CD8-positive, alpha-beta memory T cell (primary cell): ENCODE measurements at regions not wholly inside any gene's neighbourhood (a gene's known extent, or its start where the extent isn't known, plus 50 kb on each side); places are given as distances from the start of the nearest gene placed in this dataset.
"Not testable (repeated sequence)": the region's sequence is repeated elsewhere in the genome, so short reads cannot be mapped to it uniquely, and the experiment has no call there.

Source experiments
- CTCF ChIA-PET: fragments of 350-600 bp; sonication (Branson Sonifier 250); formaldehyde crosslinking; loops from one replicate; lab custom pipeline; 2021; ENCODE audit warnings: antibody characterized with exemption; lab: Charles Lee
- POLR2A ChIA-PET: fragments of 350-600 bp; sonication (Branson Sonifier 250); formaldehyde crosslinking; loops from one replicate; lab custom pipeline; 2021; ENCODE audit warnings: antibody characterized with exemption; lab: Charles Lee
- DNase-seq, 5 donors: peaks; one replicate each; pipeline versions ENCODE4 v3.0.0 to v3.0.0-alpha.2; 2020 to 2022; ENCODE audit warnings: mixed read lengths in 1 of 5
- H3K27ac ChIP-seq: one replicate; pipeline ENCODE4 v1.7.0; 2013; ENCODE audit warnings: low read depth, mild to moderate bottlenecking, low read length, moderate library complexity
- H3K27me3 ChIP-seq: 2 replicates; pipeline ENCODE4 v1.7.0; 2013; ENCODE audit warnings: low read length, mild to moderate bottlenecking; ENCODE audit not compliant: insufficient read depth, poor library complexity, severe bottlenecking
- H3K36me3 ChIP-seq: 2 replicates; pipeline ENCODE4 v1.7.0; 2013; ENCODE audit warnings: mild to moderate bottlenecking, low read length, moderate library complexity; ENCODE audit not compliant: insufficient read depth
- H3K4me1 ChIP-seq: 2 replicates; pipeline ENCODE4 v1.7.0; 2013; ENCODE audit warnings: mild to moderate bottlenecking, low read length, moderate library complexity; ENCODE audit not compliant: insufficient read depth
- H3K4me3 ChIP-seq: 2 replicates; pipeline ENCODE4 v1.7.0; 2013; ENCODE audit warnings: mild to moderate bottlenecking, low read length
- H3K9me3 ChIP-seq: 2 replicates; pipeline ENCODE4 v1.7.0; 2013; ENCODE audit warnings: mild to moderate bottlenecking, low read length
- H3K27ac Mint-ChIP-seq, 8 donors: one replicate each; pipeline ENCODE4 v1.8.0; 2020 to 2021; ENCODE audit warnings: mixed read lengths in 8 of 8, mild to moderate bottlenecking in 6 of 8, inconsistent platforms in 3 of 8, moderate library complexity in 3 of 8
- H3K27me3 Mint-ChIP-seq, 2 donors: one replicate each; pipeline ENCODE4 v1.8.0; 2020 to 2021; ENCODE audit warnings: mixed read lengths in 2 of 2, mild to moderate bottlenecking in 1 of 2, moderate library complexity in 1 of 2
- H3K36me3 Mint-ChIP-seq, 3 donors: one replicate each; pipeline ENCODE4 v1.8.0; 2020 to 2021; ENCODE audit warnings: mixed read lengths in 3 of 3, inconsistent platforms in 1 of 3, mild to moderate bottlenecking in 1 of 3
- H3K4me1 Mint-ChIP-seq, 3 donors: one replicate each; pipeline ENCODE4 v1.8.0; 2020 to 2021; ENCODE audit warnings: mixed read lengths in 3 of 3, inconsistent platforms in 1 of 3, mild to moderate bottlenecking in 1 of 3
- H3K4me3 Mint-ChIP-seq, 7 donors: one replicate each; pipeline ENCODE4 v1.8.0; 2020 to 2021; ENCODE audit warnings: mixed read lengths in 7 of 7, mild to moderate bottlenecking in 6 of 7, moderate library complexity in 4 of 7, inconsistent platforms in 2 of 7
- H3K9me3 Mint-ChIP-seq, 5 donors: one replicate each; pipeline ENCODE4 v1.8.0; 2020 to 2022; ENCODE audit warnings: mixed read lengths in 5 of 5, mild to moderate bottlenecking in 3 of 5, moderate library complexity in 2 of 5, inconsistent platforms in 1 of 5

DNA sequence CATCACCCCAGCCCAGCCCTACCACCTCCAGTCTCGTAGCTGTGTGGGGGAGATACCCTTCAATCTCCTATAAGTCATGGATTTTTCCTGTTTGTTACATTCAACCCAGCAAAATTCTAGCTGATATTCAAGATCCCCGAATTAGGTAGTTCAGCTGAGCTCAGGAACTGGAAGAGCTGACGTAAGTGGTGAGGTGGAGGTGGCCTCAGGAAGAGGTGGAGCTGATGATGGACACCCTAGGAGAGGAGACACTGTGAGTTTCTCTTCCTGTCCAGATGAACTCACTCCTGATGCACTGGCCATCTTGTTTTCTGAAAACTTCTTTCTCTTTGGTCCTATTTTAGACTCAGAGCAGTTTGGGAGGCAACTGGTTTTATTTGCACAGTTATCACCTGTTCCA lies 90.5 kb upstream of the PITRM1 start:
- Mint-ChIP-seq H3K4me3 (no peak overlapping the region), H3K4me1 (peaks cover 0 to 3% (median 0%) of the 10 kb centered on the region in 3 donors), H3K27ac (no peak overlapping the region), H3K36me3 (no peaks in the 10 kb centered on the region), H3K27me3 (peaks cover 5 to 30% of the 10 kb centered on the region in 2 donors), H3K9me3 (no peaks in the 10 kb centered on the region)
- no peaks in the 10 kb centered on the region for H3K9me3 ChIP-seq
- H3K27me3 ChIP-seq: no peaks in the 10 kb centered on the region
- POLR2A ChIA-PET: no interaction called here
- no peak overlapping the region for H3K27ac ChIP-seq
- CTCF ChIA-PET: no interaction called here
- no peaks in the 10 kb centered on the region for H3K4me1 ChIP-seq
- DNase-seq: no peak
- H3K36me3 ChIP-seq: no peaks in the 10 kb centered on the region
- no peak overlapping the region for H3K4me3 ChIP-seq

- Histone ChIP-seq H3K4me3 (no peak overlapping the region), H3K9me3 (no peaks in the 10 kb centered on the region), H3K27me3 (no peaks in the 10 kb centered on the region), H3K27ac (no peak overlapping the region), H3K36me3 (no peaks in the 10 kb centered on the region), H3K4me1 (no peaks in the 10 kb centered on the region)
- Mint-ChIP-seq H3K4me1 (peaks cover 0 to 3% (median 0%) of the 10 kb centered on the region in 3 donors), H3K27ac (no peak overlapping the region), H3K4me3 (no peak overlapping the region), H3K9me3 (no peaks in the 10 kb centered on the region), H3K27me3 (peaks cover 5 to 30% of the 10 kb centered on the region in 2 donors), H3K36me3 (no peaks in the 10 kb centered on the region)
- CTCF ChIA-PET: no interaction called here
- no peak for DNase-seq
- POLR2A ChIA-PET: no interaction called here
These were observed 89.3 kb upstream of the PITRM1 start for GRCh38 chr10:3261921-3262320.

- no peaks in the 10 kb centered on the region for H3K9me3 ChIP-seq
- Mint-ChIP-seq H3K4me3 (no peak overlapping the region), H3K9me3 (no peaks in the 10 kb centered on the region), H3K27ac (no peak overlapping the region), H3K36me3 (no peaks in the 10 kb centered on the region), H3K4me1 (peaks cover 0 to 3% (median 0%) of the 10 kb centered on the region in 3 donors), H3K27me3 (peaks cover 5 to 26% of the 10 kb centered on the region in 2 donors)
- H3K36me3 ChIP-seq: no peaks in the 10 kb centered on the region
- H3K4me1 ChIP-seq: no peaks in the 10 kb centered on the region
- CTCF ChIA-PET: no interaction called here
- no peak overlapping the region for H3K4me3 ChIP-seq
- H3K27me3 ChIP-seq: no peaks in the 10 kb centered on the region
- no peak for DNase-seq
- POLR2A ChIA-PET: no interaction called here
- H3K27ac ChIP-seq: no peak overlapping the region
These were observed 87.7 kb upstream of the PITRM1 start for GRCh38 chr10:3260066-3260834.

GRCh38 chr10:3259499-3259898 lies 86.9 kb upstream of the PITRM1 start:
- peaks cover 5 to 29% of the 10 kb centered on the region in 2 donors for H3K27me3 Mint-ChIP-seq
- Histone ChIP-seq H3K27ac (no peak overlapping the region), H3K36me3 (no peaks in the 10 kb centered on the region), H3K4me3 (no peak overlapping the region), H3K9me3 (no peaks in the 10 kb centered on the region), H3K4me1 (no peaks in the 10 kb centered on the region), H3K27me3 (no peaks in the 10 kb centered on the region)
- no peak overlapping the region for H3K4me3 Mint-ChIP-seq
- H3K36me3 Mint-ChIP-seq: no peaks in the 10 kb centered on the region
- DNase-seq: no peak
- CTCF ChIA-PET: no interaction called here
- POLR2A ChIA-PET: no interaction called here
- H3K9me3 Mint-ChIP-seq: no peaks in the 10 kb centered on the region
- H3K4me1 Mint-ChIP-seq: peaks cover 0 to 3% (median 0%) of the 10 kb centered on the region in 3 donors
- H3K27ac Mint-ChIP-seq: no peak overlapping the region

DNA sequence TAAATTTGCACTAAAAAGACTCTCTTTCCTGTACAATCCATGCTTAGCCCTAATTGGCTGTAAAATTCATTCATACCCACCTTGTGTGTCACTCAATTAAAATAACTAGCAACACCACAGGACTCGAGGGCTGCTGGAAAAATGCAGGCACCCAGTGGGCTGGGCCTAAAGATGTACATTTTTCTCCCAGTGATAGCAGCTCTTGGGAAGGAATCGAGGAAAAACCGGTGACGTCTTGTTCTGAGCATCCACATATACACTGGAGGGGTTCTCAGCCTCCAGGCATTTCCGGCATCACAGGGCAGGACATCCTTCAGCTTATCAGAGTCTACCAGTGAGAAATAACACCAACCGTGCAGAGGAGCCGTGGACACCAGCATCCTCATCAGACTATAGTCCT lies 85.8 kb upstream of the PITRM1 start:
- Mint-ChIP-seq H3K4me3 (no peak overlapping the region), H3K4me1 (no peaks in the 10 kb centered on the region), H3K36me3 (no peaks in the 10 kb centered on the region), H3K9me3 (no peaks in the 10 kb centered on the region), H3K27ac (no peak overlapping the region), H3K27me3 (peaks cover 5 to 25% of the 10 kb centered on the region in 2 donors)
- Histone ChIP-seq H3K4me3 (no peak overlapping the region), H3K27me3 (no peaks in the 10 kb centered on the region), H3K9me3 (no peaks in the 10 kb centered on the region), H3K36me3 (no peaks in the 10 kb centered on the region), H3K4me1 (no peaks in the 10 kb centered on the region), H3K27ac (no peak overlapping the region)
- CTCF ChIA-PET: no interaction called here
- no peak for DNase-seq
- POLR2A ChIA-PET: no interaction called here

- peaks cover 10 to 40% of the 10 kb centered on the region in 2 donors for H3K27me3 Mint-ChIP-seq
- DNase-seq: no peak
- ChIA-PET POLR2A (no interaction called here), CTCF (interaction anchor here (1.2 to 1.9 kb wide), 2 partner anchors 12 to 14 kb away, joined by 3 to 5 read pairs; no protein-coding TSS in a partner anchor)
- Histone ChIP-seq H3K9me3 (no peaks in the 10 kb centered on the region), H3K27me3 (no peaks in the 10 kb centered on the region), H3K27ac (no peak overlapping the region), H3K4me3 (no peak overlapping the region), H3K4me1 (no peaks in the 10 kb centered on the region), H3K36me3 (no peaks in the 10 kb centered on the region)
- no peaks in the 10 kb centered on the region for H3K36me3 Mint-ChIP-seq
- no peak overlapping the region for H3K4me3 Mint-ChIP-seq
- H3K4me1 Mint-ChIP-seq: no peaks in the 10 kb centered on the region
- no peaks in the 10 kb centered on the region for H3K9me3 Mint-ChIP-seq
- no peak overlapping the region for H3K27ac Mint-ChIP-seq
These were observed 83.0 kb upstream of the PITRM1 start for GRCh38 chr10:3255616-3256015.

- no peaks in the 10 kb centered on the region for H3K9me3 Mint-ChIP-seq
- ChIA-PET CTCF (interaction anchor here (1.2 kb wide), 1 partner anchor 11 kb away, joined by 3 read pairs; no protein-coding TSS in a partner anchor), POLR2A (no interaction called here)
- Histone ChIP-seq H3K4me3 (no peak overlapping the region), H3K36me3 (no peaks in the 10 kb centered on the region), H3K9me3 (no peaks in the 10 kb centered on the region), H3K27me3 (no peaks in the 10 kb centered on the region), H3K27ac (no peak overlapping the region), H3K4me1 (no peaks in the 10 kb centered on the region)
- H3K4me1 Mint-ChIP-seq: no peaks in the 10 kb centered on the region
- no peak overlapping the region for H3K4me3 Mint-ChIP-seq
- peaks cover 12 to 44% of the 10 kb centered on the region in 2 donors for H3K27me3 Mint-ChIP-seq
- no peaks in the 10 kb centered on the region for H3K36me3 Mint-ChIP-seq
- no peak for DNase-seq
- H3K27ac Mint-ChIP-seq: no peak overlapping the region
These were observed 82.5 kb upstream of the PITRM1 start for GRCh38 chr10:3255075-3255474.

DNA sequence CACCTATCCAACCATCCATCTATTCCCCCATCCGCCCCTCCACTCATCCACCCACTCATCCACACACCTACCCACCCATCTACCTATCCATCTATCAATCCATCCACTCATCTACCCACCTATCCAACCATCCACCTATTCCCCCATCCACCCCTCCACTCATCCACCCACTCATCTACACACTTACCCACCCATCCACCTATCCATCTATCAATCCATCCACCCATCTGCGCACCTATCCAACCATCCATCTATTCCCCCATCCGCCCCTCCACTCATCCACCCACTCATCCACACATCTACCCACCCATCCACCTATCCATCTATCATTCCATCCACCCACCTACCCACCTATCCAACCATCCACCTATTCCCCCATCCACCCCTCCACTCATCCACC lies 81.4 kb upstream of the PITRM1 start:
- POLR2A ChIA-PET, H3K4me3 Mint-ChIP-seq, DNase-seq, H3K27me3 ChIP-seq, H3K4me1 ChIP-seq, H3K9me3 ChIP-seq, H3K4me3 ChIP-seq, H3K36me3 Mint-ChIP-seq, H3K9me3 Mint-ChIP-seq, H3K27ac ChIP-seq, H3K27ac Mint-ChIP-seq, CTCF ChIA-PET, H3K4me1 Mint-ChIP-seq, H3K36me3 ChIP-seq: not testable (repeated sequence)
- H3K27me3 Mint-ChIP-seq: peaks cover 13 to 43% of the 10 kb centered on the region in 2 donors
